Ishikawa (cell line): ENCODE measurements at regions not wholly inside any gene's neighbourhood (a gene's known extent, or its start where the extent isn't known, plus 50 kb on each side); places are given as distances from the start of the nearest gene placed in this dataset.

ENCODE experiments used
- CEBPB ChIP-seq: IDR thresholded peaks from 2 replicates; pipeline ENCODE4 v1.6.1; 2012
- CREB1 ChIP-seq: IDR thresholded peaks from 2 replicates; pipeline ENCODE4 v1.6.1; 2012; ENCODE audit warnings: low read depth
- EGR1 ChIP-seq: IDR thresholded peaks from 2 replicates; pipeline ENCODE4 v1.6.1; 2012
- EP300 ChIP-seq: IDR thresholded peaks from 2 replicates; pipeline ENCODE4 v1.6.1; 2012; ENCODE audit warnings: borderline replicate concordance
- FOXM1 ChIP-seq: IDR thresholded peaks from 2 replicates; pipeline ENCODE4 v1.6.1; 2012; ENCODE audit warnings: low read depth, borderline replicate concordance
- MAX ChIP-seq: IDR thresholded peaks from 2 replicates; pipeline ENCODE4 v1.6.1; 2012
- NFIC ChIP-seq: IDR thresholded peaks from 2 replicates; pipeline ENCODE4 v1.6.1; 2012
- RAD21 ChIP-seq: IDR thresholded peaks from 2 replicates; pipeline ENCODE4 v1.6.1; 2012; ENCODE audit warnings: low read depth
- REST ChIP-seq: IDR thresholded peaks from 2 replicates; pipeline ENCODE4 v1.6.1; 2012; ENCODE audit warnings: low read depth, mild to moderate bottlenecking
- TAF1 ChIP-seq: IDR thresholded peaks from 2 replicates; pipeline ENCODE4 v1.6.1; 2012; ENCODE audit warnings: low read depth, mild to moderate bottlenecking
- TCF12 ChIP-seq: IDR thresholded peaks from 2 replicates; pipeline ENCODE4 v1.6.1; 2012; ENCODE audit warnings: low read depth
- TEAD4 ChIP-seq: IDR thresholded peaks from 2 replicates; pipeline ENCODE4 v1.6.1; 2012
- YY1 ChIP-seq: IDR thresholded peaks from 2 replicates; pipeline ENCODE4 v1.6.1; 2012; ENCODE audit warnings: low read depth
- ZBTB7A ChIP-seq: IDR thresholded peaks from 2 replicates; pipeline ENCODE4 v1.6.1; 2012; ENCODE audit warnings: low read depth
- TF ChIP-seq, protein P1 (sequence below): IDR thresholded peaks from 2 replicates; pipeline ENCODE4 v1.6.1; 2012

- TF ChIP-seq EGR1 (no peak), REST (no peak), TCF12 (no peak), CEBPB (no peak), TAF1 (no peak), NFIC (no peak), RAD21 (no peak), EP300 (no peak), YY1 (no peak), ZBTB7A (no peak), TEAD4 (no peak), MAX (no peak), FOXM1 (no peak), CREB1 (no peak)
- TF ChIP-seq, protein P1, sequence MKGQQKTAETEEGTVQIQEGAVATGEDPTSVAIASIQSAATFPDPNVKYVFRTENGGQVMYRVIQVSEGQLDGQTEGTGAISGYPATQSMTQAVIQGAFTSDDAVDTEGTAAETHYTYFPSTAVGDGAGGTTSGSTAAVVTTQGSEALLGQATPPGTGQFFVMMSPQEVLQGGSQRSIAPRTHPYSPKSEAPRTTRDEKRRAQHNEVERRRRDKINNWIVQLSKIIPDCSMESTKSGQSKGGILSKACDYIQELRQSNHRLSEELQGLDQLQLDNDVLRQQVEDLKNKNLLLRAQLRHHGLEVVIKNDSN, result no peak
Observed at GRCh38 chr2:226439337-226439736, 360.3 kb downstream of the IRS1 start.

DNA sequence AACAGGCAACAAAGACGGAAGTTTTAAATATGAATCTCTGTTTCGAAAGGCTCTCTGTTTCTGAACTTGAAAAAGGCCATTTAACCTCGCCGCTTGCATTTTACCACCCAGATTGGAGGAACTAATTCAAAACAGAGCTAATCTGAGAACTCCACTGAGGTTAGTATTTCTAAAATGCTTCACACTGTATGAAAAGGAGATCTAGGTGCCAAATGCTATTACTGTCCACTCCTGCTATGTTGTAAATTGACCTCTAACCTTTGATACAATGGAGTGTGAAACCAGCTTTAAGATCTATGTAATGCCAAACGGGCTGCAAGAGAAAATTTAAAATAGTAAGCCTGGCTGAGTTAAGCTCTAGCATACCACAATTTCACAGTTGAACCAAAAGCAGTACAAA, 364.5 kb downstream of the IRS1 start:
- TF ChIP-seq RAD21, result no peak
- no peak for TF ChIP-seq NFIC
- no peak for TF ChIP-seq YY1
- TF ChIP-seq MAX, result no peak
- TF ChIP-seq, protein P1, result no peak

DNA sequence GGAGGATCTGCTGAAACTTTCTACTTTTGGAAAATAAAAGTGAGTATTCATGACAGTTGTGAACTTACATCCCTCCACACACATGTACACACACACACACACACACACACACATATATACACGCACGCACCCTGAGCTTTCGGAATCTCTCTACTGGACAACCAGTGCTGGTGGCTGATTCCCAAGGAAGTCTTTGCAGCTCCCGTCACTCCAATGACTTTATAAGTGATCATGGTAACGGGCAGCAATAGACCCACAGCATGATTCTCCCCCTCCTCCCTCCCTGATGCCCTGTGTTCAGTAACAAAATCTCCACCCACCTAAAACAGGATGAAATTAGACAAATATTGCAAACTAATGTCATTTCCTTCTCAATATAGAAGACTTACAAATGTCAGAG, 364.9 kb downstream of the IRS1 start:
- no peak for TF ChIP-seq FOXM1

DNA sequence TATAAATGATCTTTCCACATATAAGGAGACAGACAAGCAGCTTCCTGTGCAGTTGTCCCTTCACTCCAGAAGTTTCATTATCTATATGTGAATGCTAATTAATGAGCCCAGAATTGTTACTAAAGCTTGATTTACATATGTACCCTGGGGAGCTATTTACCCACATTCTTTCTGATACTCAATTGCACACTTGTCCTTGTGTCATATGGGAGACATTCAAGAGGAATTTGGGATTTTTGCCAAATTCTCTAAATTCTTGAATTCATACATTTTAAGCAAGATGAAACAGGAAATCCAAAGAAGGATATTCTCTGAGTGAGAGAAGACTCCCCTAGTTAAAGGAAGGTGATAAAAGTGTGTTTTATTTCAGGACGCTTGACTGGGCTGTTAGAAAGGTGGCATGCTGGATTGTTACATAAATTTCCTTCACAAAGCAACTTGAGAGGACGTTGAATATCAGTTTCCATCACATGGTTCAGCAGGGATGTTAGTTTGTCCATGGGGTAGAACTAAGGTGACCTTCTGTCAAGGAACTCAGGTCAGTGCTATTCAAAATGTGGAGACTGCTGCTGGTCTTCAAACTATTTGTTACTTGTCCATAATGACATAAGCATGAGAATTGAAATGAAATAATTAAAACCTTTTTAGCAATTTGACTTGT, 368.2 kb downstream of the IRS1 start:
- TF ChIP-seq EP300 (peak; percentile 52; the same call in 1 of the 2 replicates), TEAD4 (peak; percentile 89), FOXM1 (peak; percentile 29; the same call in 1 of the 2 replicates), MAX (no peak), TAF1 (no peak), CREB1 (no peak), NFIC (peak; percentile 80), TCF12 (0 out of 2 replicates have a peak, but pooled peaks have one; percentile 18), YY1 (no peak)

DNA sequence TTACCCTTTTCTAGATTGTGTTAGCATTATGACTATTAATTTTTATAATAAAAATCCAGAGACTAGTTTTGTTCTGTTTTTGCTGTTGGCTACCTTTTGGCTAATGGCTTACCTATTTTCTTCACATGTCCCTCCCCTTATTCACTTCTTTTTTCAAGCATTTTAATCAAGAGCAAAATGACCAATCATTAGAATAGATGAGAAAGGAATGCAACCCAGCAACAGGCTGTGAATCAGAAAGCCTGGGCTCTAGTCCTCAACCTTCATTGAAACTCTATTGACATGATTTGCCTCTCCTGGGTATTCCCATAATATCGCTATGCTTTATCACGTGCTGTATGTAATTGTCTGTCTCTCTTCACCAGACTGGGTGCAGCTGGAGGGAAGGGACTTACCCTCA, 370.1 kb downstream of the IRS1 start:
- TF ChIP-seq YY1 (no peak), RAD21 (no peak), FOXM1 (no peak), CREB1 (no peak), MAX (no peak), ZBTB7A (no peak), TAF1 (no peak), CEBPB (no peak), EGR1 (no peak), NFIC (no peak), EP300 (no peak), TEAD4 (no peak)
- TF ChIP-seq, protein P1, result no peak

- no peak for TF ChIP-seq REST
- no peak for TF ChIP-seq ZBTB7A
- TF ChIP-seq TEAD4, result no peak
- no peak for TF ChIP-seq EGR1
- TF ChIP-seq CREB1, result no peak
- no peak for TF ChIP-seq NFIC
- no peak for TF ChIP-seq CEBPB
- no peak for TF ChIP-seq FOXM1
- TF ChIP-seq RAD21, result no peak
- no peak for TF ChIP-seq TCF12
- TF ChIP-seq, protein P1, result no peak
- no peak for TF ChIP-seq MAX
Observed at GRCh38 chr2:226427538-226428307, 371.9 kb downstream of the IRS1 start.
